GM06990 (cell line): ENCODE measurements at regions not wholly inside any gene's neighbourhood (a gene's known extent, or its start where the extent isn't known, plus 50 kb on each side); places are given as distances from the start of the nearest gene placed in this dataset.

Source experiments
- DNase-seq: peaks from one replicate; pipeline ENCODE4 v3.0.0-alpha.2; 2011; ENCODE audit not compliant: insufficient read length; ENCODE audit errors: extremely low read depth
- H3K27me3 ChIP-seq: replicated peaks from 2 replicates; pipeline ENCODE4 v1.6.0; 2011; ENCODE audit warnings: low read length; ENCODE audit not compliant: control insufficient read depth, insufficient read depth
- H3K36me3 ChIP-seq: 2 replicates; pipeline ENCODE4 v1.5.1; 2011; ENCODE audit warnings: low read length; ENCODE audit not compliant: control insufficient read depth, insufficient read depth
- H3K4me3 ChIP-seq: replicated peaks from 2 replicates; pipeline ENCODE4 v1.5.1; 2011; ENCODE audit warnings: low read depth, mild to moderate bottlenecking, control low read depth, low read length
- TF ChIP-seq, protein P1 (sequence below): IDR thresholded peaks from 2 replicates; pipeline ENCODE4 v1.5.1; 2011; ENCODE audit warnings: low read length, control low read depth, mild to moderate bottlenecking, inconsistent platforms; ENCODE audit not compliant: insufficient read depth, poor library complexity, severe bottlenecking

DNA sequence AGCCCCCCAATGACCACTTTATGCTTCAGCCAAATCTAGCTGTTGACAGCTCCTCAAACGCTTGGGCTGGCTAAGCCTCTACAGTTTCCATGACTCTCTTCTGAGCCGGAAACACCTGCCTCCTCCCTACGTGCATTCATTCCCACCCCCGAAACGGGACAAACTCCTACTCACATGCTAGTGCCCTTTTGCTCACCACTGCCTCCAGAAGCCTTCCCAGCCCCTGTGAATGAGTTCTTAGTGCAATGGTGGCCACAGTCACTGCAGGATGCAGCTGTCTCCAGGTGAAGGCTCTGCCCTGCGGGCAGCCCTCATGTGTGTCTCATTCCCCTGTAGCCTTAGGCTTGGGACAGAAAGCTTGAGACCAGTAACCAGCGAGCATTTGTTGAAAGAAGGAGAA is 68.8 kb upstream of the DAB2IP start:
- Histone ChIP-seq H3K27me3 (peaks cover 3% of the 10 kb centered on the region), H3K36me3 (no peaks in the 10 kb centered on the region), H3K4me3 (no peak overlapping the region)
- no peak for DNase-seq
- TF ChIP-seq, protein P1, sequence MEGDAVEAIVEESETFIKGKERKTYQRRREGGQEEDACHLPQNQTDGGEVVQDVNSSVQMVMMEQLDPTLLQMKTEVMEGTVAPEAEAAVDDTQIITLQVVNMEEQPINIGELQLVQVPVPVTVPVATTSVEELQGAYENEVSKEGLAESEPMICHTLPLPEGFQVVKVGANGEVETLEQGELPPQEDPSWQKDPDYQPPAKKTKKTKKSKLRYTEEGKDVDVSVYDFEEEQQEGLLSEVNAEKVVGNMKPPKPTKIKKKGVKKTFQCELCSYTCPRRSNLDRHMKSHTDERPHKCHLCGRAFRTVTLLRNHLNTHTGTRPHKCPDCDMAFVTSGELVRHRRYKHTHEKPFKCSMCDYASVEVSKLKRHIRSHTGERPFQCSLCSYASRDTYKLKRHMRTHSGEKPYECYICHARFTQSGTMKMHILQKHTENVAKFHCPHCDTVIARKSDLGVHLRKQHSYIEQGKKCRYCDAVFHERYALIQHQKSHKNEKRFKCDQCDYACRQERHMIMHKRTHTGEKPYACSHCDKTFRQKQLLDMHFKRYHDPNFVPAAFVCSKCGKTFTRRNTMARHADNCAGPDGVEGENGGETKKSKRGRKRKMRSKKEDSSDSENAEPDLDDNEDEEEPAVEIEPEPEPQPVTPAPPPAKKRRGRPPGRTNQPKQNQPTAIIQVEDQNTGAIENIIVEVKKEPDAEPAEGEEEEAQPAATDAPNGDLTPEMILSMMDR: no peak

DNA sequence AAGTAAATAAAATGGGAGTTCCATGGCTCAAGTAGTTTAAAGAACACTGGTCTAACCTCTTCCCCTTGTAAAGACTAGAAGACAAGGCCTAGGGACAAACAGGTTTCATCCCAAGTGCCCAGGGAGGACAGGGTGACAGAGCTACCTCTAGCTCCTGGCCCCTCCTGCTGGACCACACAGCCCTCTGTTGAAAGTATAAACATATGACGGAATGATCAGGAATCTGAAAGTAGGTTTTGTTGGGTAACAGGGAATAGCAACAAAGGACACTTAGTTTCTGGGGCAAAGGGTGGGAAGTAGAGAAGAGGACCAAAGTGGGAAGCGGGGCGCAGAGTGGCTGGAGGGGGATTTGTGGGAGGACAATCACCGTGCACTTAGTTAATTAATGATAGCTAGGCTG is 67.0 kb upstream of the DAB2IP start:
- no peak for DNase-seq
- no peaks in the 10 kb centered on the region for H3K36me3 ChIP-seq
- H3K4me3 ChIP-seq: no peak overlapping the region
- TF ChIP-seq, protein P1: no peak
- H3K27me3 ChIP-seq: peaks cover 3% of the 10 kb centered on the region

GRCh38 chr9:121587863-121588262 is 63.6 kb upstream of the DAB2IP start:
- Histone ChIP-seq H3K4me3 (no peak overlapping the region), H3K36me3 (no peaks in the 10 kb centered on the region), H3K27me3 (peaks cover 1% of the 10 kb centered on the region)
- TF ChIP-seq, protein P1: no peak
- no peak for DNase-seq

DNA sequence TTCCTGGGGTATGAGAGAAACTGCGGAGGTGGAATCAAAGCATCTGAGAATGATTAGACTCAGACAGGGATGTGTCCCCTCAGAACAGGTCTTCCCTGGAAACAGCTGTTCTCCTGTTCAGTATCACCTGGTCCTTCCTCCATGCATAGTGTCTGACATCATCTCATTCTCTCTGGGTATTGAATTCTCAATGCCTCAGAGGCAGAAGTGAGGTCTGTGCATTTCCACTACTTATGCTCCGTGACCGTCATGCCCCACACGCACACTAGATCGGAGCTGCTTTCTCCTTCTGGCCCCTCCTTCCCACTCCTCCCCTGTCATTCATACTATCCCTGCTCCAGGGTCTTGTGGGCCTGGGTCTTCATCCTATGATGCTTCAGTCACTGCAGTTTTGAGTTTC is 61.4 kb upstream of the DAB2IP start:
- Histone ChIP-seq H3K36me3 (no peaks in the 10 kb centered on the region), H3K27me3 (no peaks in the 10 kb centered on the region; the same call in none of the 2 replicates), H3K4me3 (no peak overlapping the region)
- TF ChIP-seq, protein P1: no peak
- DNase-seq: no peak

GRCh38 chr9:121592265-121592664 is 59.2 kb upstream of the DAB2IP start:
- H3K36me3 ChIP-seq: no peaks in the 10 kb centered on the region
- TF ChIP-seq, protein P1: no peak
- DNase-seq: no peak
- no peak overlapping the region for H3K4me3 ChIP-seq
- no peaks in the 10 kb centered on the region; the same call in none of the 2 replicates for H3K27me3 ChIP-seq

GRCh38 chr9:121593066-121593465 is 58.4 kb upstream of the DAB2IP start:
- DNase-seq: no peak

More at GRCh38 chr9:121593066-121593465, 58.4 kb upstream of the DAB2IP start:
- Histone ChIP-seq H3K27me3 (no peaks in the 10 kb centered on the region; the same call in none of the 2 replicates), H3K36me3 (no peaks in the 10 kb centered on the region), H3K4me3 (no peak overlapping the region)
- TF ChIP-seq, protein P1: no peak
